GM21390 (cell line): ENCODE measurements at regions not wholly inside any gene's neighbourhood (a gene's known extent, or its start where the extent isn't known, plus 50 kb on each side); places are given as distances from the start of the nearest gene placed in this dataset.

Experiments used
- ATAC-seq: cut with Tn5 transposase; IDR thresholded peaks from one replicate; pipeline ENCODE4 v1.9.1; 2021; ENCODE audit not compliant: unreplicated experiment

GRCh38 chr12:61357496-61357895, 902.7 kb upstream of the USP15 start:
- no peak for ATAC-seq

DNA sequence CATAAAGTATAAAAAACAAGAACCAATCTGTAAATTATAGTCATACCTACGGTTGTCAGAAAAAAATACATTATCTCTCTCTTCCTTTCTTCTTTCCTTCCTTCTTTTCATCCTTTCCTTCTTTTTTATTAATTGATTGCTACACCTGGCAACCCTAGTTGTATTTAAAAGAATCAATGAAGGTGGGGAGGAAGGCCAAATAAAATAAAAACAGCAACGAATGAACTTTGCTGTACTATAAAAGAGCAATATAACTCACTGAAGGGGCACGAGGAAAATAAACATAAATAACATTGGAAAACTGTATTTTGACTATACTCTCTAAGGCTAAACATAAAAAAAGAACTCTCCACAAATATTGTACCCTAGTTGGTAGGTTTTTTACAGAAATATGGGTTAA, 898.2 kb upstream of the USP15 start:
- ATAC-seq, result no peak

GRCh38 chr12:61365001-61365400, 895.2 kb upstream of the USP15 start:
- ATAC-seq, result no peak

DNA sequence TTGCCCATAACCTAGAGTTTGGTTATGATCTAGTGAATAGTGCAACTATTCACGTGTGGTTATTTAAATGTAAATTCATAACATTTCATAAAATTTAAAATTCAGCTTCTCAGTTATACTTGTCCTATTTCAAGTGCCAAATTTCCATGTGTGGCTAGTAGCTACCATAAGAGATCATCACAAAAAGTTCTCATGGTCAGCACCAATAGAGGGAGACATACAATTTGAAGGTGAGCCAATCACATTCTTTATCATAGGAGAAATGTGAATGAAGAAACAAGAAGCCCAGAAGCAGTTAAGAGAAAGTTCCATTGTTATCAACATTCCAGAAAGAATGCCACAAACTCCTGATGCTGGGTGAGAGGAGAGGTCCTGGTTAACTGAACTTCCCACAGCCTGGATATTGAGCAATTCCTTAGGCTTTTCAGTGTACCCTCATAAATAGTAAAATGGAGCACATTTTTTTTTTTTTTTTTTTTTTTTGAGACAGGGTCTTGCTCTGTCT, 892.9 kb upstream of the USP15 start:
- ATAC-seq, result no peak

GRCh38 chr12:61369241-61369910, 890.8 kb upstream of the USP15 start:
- ATAC-seq, result no peak

- ATAC-seq, result no peak
Measured at GRCh38 chr12:61384511-61384910, 875.7 kb upstream of the USP15 start.

GRCh38 chr12:61385771-61386170, 874.4 kb upstream of the USP15 start:
- no peak for ATAC-seq

DNA sequence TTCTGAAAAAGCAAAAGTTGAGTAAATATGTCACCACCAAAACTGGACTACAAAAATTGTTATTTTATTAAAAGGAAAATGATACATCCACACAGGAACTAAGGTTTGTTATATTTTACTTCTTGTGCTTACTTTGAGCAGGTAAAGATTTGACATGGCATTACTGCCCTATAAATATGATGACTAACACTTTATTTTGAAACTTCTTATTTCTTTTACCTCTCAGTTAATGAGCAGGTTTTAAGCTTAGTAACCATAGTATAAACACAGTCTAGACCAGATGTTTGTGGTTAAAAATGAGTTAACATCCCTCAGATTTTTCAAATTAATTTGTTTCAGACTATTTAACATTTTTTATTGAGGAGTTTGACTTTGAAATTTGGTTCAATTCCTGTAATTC, 862.5 kb upstream of the USP15 start:
- ATAC-seq, result no peak

GRCh38 chr12:61412201-61412600, 848.0 kb upstream of the USP15 start:
- ATAC-seq, result no peak

DNA sequence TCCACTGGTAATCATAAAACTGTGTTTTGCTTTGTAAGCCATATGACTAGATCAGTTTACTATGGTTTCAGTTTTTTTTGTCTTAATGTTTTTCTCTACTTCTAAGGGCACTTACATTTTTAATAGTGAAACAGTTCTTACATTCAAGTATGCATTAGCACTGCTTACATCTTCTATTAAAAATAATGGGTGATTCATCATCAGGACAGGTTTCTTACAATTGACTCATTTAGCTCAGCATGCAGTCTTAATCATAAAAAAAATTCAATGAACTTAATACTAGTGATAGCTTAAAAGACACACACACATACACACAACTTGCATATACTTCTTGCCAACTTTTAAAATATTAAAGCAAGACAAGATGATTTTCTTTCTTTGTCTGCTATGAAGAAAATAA, 845.7 kb upstream of the USP15 start:
- no peak for ATAC-seq

GRCh38 chr12:61422786-61423185, 837.4 kb upstream of the USP15 start:
- ATAC-seq, result no peak

DNA sequence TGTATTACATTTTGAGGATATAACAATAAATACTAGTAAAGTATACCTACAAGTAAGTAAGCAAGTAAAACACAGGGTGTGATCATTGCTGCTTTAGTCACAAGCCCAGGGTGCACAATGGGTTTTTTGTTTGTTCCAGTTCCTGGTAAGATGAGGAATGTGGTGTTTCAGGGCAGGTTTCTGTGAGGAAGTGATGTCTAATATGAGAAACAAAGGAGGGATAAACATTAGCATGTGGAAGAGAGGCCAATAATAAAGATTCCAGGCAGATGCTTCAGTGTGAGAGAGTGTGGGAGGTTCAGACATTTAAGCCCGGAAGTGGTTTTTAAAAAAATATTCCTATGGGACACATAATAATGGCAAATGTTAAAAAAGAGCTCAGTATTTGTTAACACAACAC, 808.1 kb upstream of the USP15 start:
- no peak for ATAC-seq

- no peak for ATAC-seq
Measured at GRCh38 chr12:61487728-61488127, 772.5 kb upstream of the USP15 start.

- no peak for ATAC-seq
Measured at GRCh38 chr12:61490526-61491498, 769.4 kb upstream of the USP15 start.

- no peak for ATAC-seq
Measured at GRCh38 chr12:61502179-61502578, 758.0 kb upstream of the USP15 start.

DNA sequence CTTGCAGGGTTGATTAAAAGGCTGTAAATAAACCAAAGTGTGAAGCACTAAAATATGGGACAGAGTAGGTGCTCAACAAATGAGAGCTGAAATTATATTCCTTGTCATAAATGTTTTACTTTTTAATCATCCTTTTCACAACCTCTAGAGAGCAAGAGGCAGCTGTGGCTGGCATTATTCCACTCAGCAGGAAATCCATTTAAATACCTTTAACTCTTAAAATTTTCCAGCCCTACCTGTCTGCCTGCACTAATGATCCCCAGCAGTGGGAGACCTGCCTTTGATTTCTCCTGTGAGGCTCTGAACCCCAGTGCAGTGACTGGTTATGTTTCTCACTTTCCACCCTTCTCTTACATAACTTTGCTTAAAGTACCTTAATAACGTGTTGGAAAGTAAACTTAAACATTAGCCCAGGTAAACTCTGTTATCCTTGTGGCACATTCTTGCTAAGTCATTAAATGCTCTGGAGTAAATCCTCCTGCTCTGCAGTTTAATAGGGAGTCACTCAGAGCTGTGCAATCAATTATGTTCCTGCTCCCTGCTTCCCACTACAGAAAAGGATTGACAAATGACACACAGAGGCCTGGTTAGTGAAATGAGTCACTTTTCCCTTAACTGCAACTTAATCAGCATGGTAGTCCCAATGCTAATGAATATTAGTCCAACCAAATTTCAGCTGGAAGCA, 755.7 kb upstream of the USP15 start:
- no peak for ATAC-seq

DNA sequence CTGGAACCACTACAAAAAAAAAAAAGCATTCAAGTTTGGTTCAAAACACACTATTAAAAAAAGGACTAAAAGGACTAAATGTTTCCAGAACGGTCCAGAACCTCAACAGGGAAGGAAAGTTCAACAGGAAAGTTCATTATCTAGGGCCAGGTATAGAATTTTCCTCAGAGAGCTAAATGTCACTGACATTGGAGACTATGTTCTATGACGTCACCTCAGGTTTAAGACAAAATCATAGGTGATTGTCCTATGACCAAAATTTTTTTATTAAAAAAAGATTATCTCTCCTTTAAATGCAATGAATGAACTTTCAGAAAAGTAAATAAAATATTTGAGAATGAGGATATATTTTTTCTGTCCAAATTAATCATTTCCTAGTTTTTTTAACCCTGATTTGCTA, 746.7 kb upstream of the USP15 start:
- ATAC-seq, result no peak

- ATAC-seq, result no peak
Measured at GRCh38 chr12:61514016-61514415, 746.2 kb upstream of the USP15 start.

DNA sequence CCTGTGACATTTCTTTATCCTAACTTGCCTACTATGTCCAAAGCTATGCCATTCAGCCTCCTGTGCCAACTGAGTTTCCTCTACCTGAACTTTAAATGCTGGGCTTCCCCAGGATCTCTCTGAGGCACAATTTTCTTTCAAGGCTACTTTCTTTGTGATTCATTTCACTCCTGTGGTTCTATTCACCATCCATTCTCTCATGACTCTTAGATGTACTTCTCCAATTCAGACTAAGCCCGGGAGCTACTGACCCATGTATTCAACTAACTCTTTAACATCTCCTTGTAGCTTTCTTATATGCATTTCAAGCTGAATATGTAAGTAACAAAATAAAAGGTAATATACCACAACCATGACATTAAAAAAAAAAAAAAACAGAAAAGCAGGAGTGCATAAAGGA, 738.9 kb upstream of the USP15 start:
- no peak for ATAC-seq

GRCh38 chr12:61523276-61523992, 736.8 kb upstream of the USP15 start:
- ATAC-seq, result no peak

GRCh38 chr12:61524851-61525250, 735.4 kb upstream of the USP15 start:
- no peak for ATAC-seq
